ENCODE measurements at regions not wholly inside any gene's neighbourhood (a gene's known extent, or its start where the extent isn't known, plus 50 kb on each side); places are given as distances from the start of the nearest gene placed in this dataset.

- no peak for DNase-seq (ENCODE audit: low read depth in 2 of 2)
These were observed 83.3 kb downstream of the ALDH8A1 start for GRCh38 chr6:134866563-134866962.

GRCh38 chr6:134864558-134864957 is 85.3 kb downstream of the ALDH8A1 start:
- no peak for DNase-seq (ENCODE audit: low read depth in 2 of 2)

GRCh38 chr6:134863763-134864510 is 86.0 kb downstream of the ALDH8A1 start:
- no peak for DNase-seq (ENCODE audit: low read depth in 2 of 2)

GRCh38 chr6:134854366-134854765 is 95.5 kb downstream of the ALDH8A1 start:
- DNase-seq (ENCODE audit: low read depth in 2 of 2), result no peak

- no peak for DNase-seq (ENCODE audit: low read depth in 2 of 2)
These were observed 96.5 kb downstream of the ALDH8A1 start for GRCh38 chr6:134853111-134854055.

GRCh38 chr6:134851548-134851947 is 98.4 kb downstream of the ALDH8A1 start:
- no peak for DNase-seq (ENCODE audit: low read depth in 2 of 2)

- peak in 1 of 2 donors; percentile 16 for DNase-seq (ENCODE audit: low read depth in 2 of 2)
These were observed 99.1 kb downstream of the ALDH8A1 start for GRCh38 chr6:134850721-134851305.

GRCh38 chr6:134849920-134850447 is 99.9 kb downstream of the ALDH8A1 start:
- no peak for DNase-seq (ENCODE audit: low read depth in 2 of 2)

- no peak for DNase-seq (ENCODE audit: low read depth in 2 of 2)
These were observed 101.8 kb downstream of the ALDH8A1 start for GRCh38 chr6:134848076-134848475.

- DNase-seq (ENCODE audit: low read depth in 2 of 2), result no peak
These were observed 103.0 kb downstream of the ALDH8A1 start for GRCh38 chr6:134846865-134847264.

- DNase-seq (ENCODE audit: low read depth in 2 of 2), result no peak
These were observed 103.9 kb downstream of the ALDH8A1 start for GRCh38 chr6:134846031-134846430.

GRCh38 chr6:134844120-134844519 is 105.8 kb downstream of the ALDH8A1 start:
- no peak for DNase-seq (ENCODE audit: low read depth in 2 of 2)

- DNase-seq (ENCODE audit: low read depth in 2 of 2), result no peak
These were observed 109.6 kb downstream of the ALDH8A1 start for GRCh38 chr6:134840086-134840867.

GRCh38 chr6:134835993-134836392 is 113.9 kb downstream of the ALDH8A1 start:
- peak in 1 of 2 donors; percentile 16 for DNase-seq (ENCODE audit: low read depth in 2 of 2)

GRCh38 chr6:134830940-134831339 is 119.0 kb downstream of the ALDH8A1 start:
- DNase-seq (ENCODE audit: low read depth in 2 of 2), result no peak

GRCh38 chr6:134830194-134830593 is 119.7 kb downstream of the ALDH8A1 start:
- DNase-seq (ENCODE audit: low read depth in 2 of 2), result no peak

GRCh38 chr6:134828641-134829040 is 121.3 kb downstream of the ALDH8A1 start:
- DNase-seq (ENCODE audit: low read depth in 2 of 2), result no peak

GRCh38 chr6:134826889-134827737 is 122.8 kb downstream of the ALDH8A1 start:
- no peak for DNase-seq (ENCODE audit: low read depth in 2 of 2)

GRCh38 chr6:134823710-134824034 is 126.2 kb downstream of the ALDH8A1 start:
- DNase-seq (ENCODE audit: low read depth in 2 of 2), result no peak
